GM18511 (cell line): ENCODE measurements at regions not wholly inside any gene's neighbourhood (a gene's known extent, or its start where the extent isn't known, plus 50 kb on each side); places are given as distances from the start of the nearest gene placed in this dataset.

Experiments used
- ATAC-seq: cut with Tn5 transposase; IDR thresholded peaks from one replicate; pipeline ENCODE4 v1.9.1; 2021; ENCODE audit warnings: mild to moderate bottlenecking, moderate library complexity; ENCODE audit not compliant: unreplicated experiment

- ATAC-seq, result no peak
Observed at GRCh38 chr3:107082527-107082926, 294.7 kb upstream of the CCDC54 start.

GRCh38 chr3:107085261-107085660 is 292.0 kb upstream of the CCDC54 start:
- no peak for ATAC-seq

- no peak for ATAC-seq
Observed at GRCh38 chr3:107092121-107092520, 285.1 kb upstream of the CCDC54 start.

- ATAC-seq, result no peak
Observed at GRCh38 chr3:107098864-107099263, 278.4 kb upstream of the CCDC54 start.

- ATAC-seq, result no peak
Observed at GRCh38 chr3:107100137-107100536, 277.1 kb upstream of the CCDC54 start.

DNA sequence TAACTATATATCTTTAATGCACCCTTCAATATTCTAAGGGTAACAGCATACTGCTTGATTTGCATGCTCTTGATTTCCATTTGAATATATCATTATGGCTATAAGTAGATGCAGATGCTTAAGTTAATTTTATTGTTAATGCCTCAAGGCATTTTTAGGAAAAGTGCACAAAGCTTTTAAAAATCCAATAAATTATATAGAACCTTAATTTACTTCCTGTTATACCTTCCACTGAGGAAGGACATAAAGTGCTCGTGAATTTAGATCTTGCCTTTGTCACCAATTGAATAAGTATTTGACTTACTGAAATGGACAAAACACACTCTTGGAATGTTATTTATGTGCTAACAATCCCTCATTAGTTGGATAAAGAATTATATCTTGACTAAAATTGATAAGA is 276.7 kb upstream of the CCDC54 start:
- ATAC-seq, result no peak

GRCh38 chr3:107103786-107104185 is 273.5 kb upstream of the CCDC54 start:
- ATAC-seq, result no peak

GRCh38 chr3:107106316-107106715 is 270.9 kb upstream of the CCDC54 start:
- ATAC-seq, result no peak

- ATAC-seq, result no peak
Observed at GRCh38 chr3:107106907-107107306, 270.3 kb upstream of the CCDC54 start.

- no peak for ATAC-seq
Observed at GRCh38 chr3:107110596-107111305, 266.5 kb upstream of the CCDC54 start.

- no peak for ATAC-seq
Observed at GRCh38 chr3:107111872-107112271, 265.4 kb upstream of the CCDC54 start.

GRCh38 chr3:107112356-107112755 is 264.9 kb upstream of the CCDC54 start:
- no peak for ATAC-seq

DNA sequence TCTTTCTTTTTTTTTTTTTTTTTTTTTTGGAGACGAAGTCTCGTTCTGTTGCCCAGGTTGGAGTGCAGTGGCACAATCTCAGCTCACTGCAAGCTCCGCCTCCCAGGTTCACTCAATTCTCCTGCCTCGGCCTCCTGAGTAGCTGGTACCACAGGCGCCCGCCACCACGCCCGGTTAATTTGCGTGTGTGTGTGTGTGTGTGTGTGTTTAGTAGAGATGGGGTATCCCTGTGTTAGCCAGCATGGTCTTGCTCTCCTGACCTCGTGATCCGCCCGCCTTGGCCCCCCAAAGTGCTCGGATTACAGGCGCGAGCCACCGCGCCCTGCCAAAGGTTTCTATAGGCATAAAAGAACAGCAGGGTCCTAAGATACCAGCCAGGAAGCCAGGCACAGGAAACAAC is 261.0 kb upstream of the CCDC54 start:
- no peak for ATAC-seq

GRCh38 chr3:107117156-107117555 is 260.1 kb upstream of the CCDC54 start:
- ATAC-seq, result no peak

- no peak for ATAC-seq
Observed at GRCh38 chr3:107117922-107118536, 259.2 kb upstream of the CCDC54 start.

- ATAC-seq, result no peak
Observed at GRCh38 chr3:107124885-107125284, 252.4 kb upstream of the CCDC54 start.

GRCh38 chr3:107128946-107129345 is 248.3 kb upstream of the CCDC54 start:
- no peak for ATAC-seq

- ATAC-seq, result no peak
Observed at GRCh38 chr3:107130089-107130700, 247.0 kb upstream of the CCDC54 start.

- ATAC-seq, result no peak
Observed at GRCh38 chr3:107132674-107133073, 244.6 kb upstream of the CCDC54 start.

GRCh38 chr3:107133891-107134290 is 243.3 kb upstream of the CCDC54 start:
- no peak for ATAC-seq

GRCh38 chr3:107142171-107142570 is 235.1 kb upstream of the CCDC54 start:
- ATAC-seq, result no peak
